ENCODE measurements at regions not wholly inside any gene's neighbourhood (a gene's known extent, or its start where the extent isn't known, plus 50 kb on each side); places are given as distances from the start of the nearest gene placed in this dataset.
"Not testable (repeated sequence)": the region's sequence is repeated elsewhere in the genome, so short reads cannot be mapped to it uniquely, and the experiment has no call there.

DNA sequence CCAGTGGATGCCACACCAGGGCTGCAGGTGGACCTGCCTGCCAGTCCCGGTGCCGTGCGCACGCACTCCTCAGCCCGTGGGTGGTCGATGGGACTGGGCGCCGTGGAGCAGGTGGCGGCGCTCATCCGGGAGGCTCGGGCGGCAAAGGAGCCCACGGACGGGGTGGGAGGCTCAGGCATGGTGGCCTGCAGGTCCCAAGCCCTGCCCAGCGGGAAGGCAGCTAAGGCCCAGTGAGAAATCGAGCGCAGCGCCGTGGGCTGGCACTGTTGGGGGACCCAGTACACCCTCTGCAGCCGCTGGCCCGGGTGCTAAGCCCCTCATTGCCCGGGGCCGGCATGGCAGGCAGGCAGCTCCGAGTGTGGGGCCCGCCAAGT lies 1171.8 kb upstream of the B3GALT2 start:
- Histone ChIP-seq H3K4me1 (ENCODE audit: insufficient read depth, low read length, severe bottlenecking) (peaks cover 23% of the 10 kb centered on the region), H3K4me3 (ENCODE audit: low read depth, low read length, poor library complexity, severe bottlenecking) (no peak overlapping the region), H4K20me1 (ENCODE audit: insufficient read depth, low read length) (no peaks in the 10 kb centered on the region), H3K4me2 (ENCODE audit: low read length) (no peak overlapping the region), H3K9me3 (ENCODE audit: low read length) (no peaks in the 10 kb centered on the region), H3F3A (ENCODE audit: insufficient read depth, low read length) (no peaks in the 10 kb centered on the region; the same call in 1 of the 2 replicates), H3K27ac (ENCODE audit: low read depth, low read length, poor library complexity, severe bottlenecking) (no peak overlapping the region), H2AFZ (ENCODE audit: low read length) (no peak overlapping the region), H3K9ac (ENCODE audit: low read length) (no peak overlapping the region), H3K9me2 (ENCODE audit: low read depth, low read length) (no peaks in the 10 kb centered on the region), H3K36me3 (ENCODE audit: insufficient read depth, low read length) (no peaks in the 10 kb centered on the region; the same call in 1 of the 2 replicates), H3K79me2 (ENCODE audit: insufficient read depth, low read length) (no peaks in the 10 kb centered on the region), H3K27me3 (ENCODE audit: insufficient read depth, low read length) (no peaks in the 10 kb centered on the region)
- no peak for TF ChIP-seq EZH2 (IDR thresholded peaks at IDR 0.05; ENCODE audit: borderline replicate concordance, low read length)
- TF ChIP-seq, protein P1, sequence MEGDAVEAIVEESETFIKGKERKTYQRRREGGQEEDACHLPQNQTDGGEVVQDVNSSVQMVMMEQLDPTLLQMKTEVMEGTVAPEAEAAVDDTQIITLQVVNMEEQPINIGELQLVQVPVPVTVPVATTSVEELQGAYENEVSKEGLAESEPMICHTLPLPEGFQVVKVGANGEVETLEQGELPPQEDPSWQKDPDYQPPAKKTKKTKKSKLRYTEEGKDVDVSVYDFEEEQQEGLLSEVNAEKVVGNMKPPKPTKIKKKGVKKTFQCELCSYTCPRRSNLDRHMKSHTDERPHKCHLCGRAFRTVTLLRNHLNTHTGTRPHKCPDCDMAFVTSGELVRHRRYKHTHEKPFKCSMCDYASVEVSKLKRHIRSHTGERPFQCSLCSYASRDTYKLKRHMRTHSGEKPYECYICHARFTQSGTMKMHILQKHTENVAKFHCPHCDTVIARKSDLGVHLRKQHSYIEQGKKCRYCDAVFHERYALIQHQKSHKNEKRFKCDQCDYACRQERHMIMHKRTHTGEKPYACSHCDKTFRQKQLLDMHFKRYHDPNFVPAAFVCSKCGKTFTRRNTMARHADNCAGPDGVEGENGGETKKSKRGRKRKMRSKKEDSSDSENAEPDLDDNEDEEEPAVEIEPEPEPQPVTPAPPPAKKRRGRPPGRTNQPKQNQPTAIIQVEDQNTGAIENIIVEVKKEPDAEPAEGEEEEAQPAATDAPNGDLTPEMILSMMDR (IDR thresholded peaks at IDR 0.05; ENCODE audit: low read length) = no peak

DNA sequence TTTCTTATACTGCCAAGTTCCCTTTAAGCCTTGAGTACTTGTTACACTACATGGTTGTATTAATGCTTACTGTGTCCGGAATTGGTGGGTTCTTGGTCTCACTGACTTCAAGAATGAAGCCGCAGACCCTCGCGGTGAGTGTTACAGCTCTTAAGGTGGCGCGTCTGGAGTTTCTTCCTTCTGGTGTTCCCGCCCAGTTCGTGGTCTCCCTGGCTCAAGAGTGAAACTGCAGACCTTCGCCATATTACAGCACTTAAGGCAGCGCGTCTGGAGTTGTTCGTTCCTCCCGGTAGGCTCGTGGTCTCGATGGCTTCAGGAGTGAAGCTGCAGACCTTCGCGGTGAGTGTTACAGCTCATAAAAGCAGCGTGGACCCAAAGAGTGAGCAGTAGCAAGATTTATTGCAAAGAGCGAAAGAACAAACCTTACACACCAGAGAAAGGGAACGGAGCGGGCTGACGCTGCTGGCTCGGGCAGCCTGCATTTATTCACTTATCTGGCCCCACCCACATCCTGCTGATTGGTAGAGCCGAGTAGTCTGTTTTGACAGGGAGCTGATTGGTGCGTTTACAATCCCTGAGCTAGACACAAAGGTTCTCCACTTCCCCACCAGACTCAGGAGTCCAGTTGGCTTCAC lies 1171.3 kb upstream of the B3GALT2 start:
- not testable (repeated sequence) for H3K4me3 ChIP-seq (ENCODE audit: low read depth, low read length, poor library complexity, severe bottlenecking); H3K27me3 ChIP-seq (ENCODE audit: insufficient read depth, low read length); H3K36me3 ChIP-seq (ENCODE audit: insufficient read depth, low read length); H2AFZ ChIP-seq (ENCODE audit: low read length); H3F3A ChIP-seq (ENCODE audit: insufficient read depth, low read length); H3K79me2 ChIP-seq (ENCODE audit: insufficient read depth, low read length); H4K20me1 ChIP-seq (ENCODE audit: insufficient read depth, low read length); H3K4me2 ChIP-seq (ENCODE audit: low read length); H3K9me2 ChIP-seq (ENCODE audit: low read depth, low read length); H3K9me3 ChIP-seq (ENCODE audit: low read length); H3K9ac ChIP-seq (ENCODE audit: low read length); H3K27ac ChIP-seq (ENCODE audit: low read depth, low read length, poor library complexity, severe bottlenecking)
- H3K4me1 ChIP-seq (ENCODE audit: insufficient read depth, low read length, severe bottlenecking) = peaks cover 20% of the 10 kb centered on the region

DNA sequence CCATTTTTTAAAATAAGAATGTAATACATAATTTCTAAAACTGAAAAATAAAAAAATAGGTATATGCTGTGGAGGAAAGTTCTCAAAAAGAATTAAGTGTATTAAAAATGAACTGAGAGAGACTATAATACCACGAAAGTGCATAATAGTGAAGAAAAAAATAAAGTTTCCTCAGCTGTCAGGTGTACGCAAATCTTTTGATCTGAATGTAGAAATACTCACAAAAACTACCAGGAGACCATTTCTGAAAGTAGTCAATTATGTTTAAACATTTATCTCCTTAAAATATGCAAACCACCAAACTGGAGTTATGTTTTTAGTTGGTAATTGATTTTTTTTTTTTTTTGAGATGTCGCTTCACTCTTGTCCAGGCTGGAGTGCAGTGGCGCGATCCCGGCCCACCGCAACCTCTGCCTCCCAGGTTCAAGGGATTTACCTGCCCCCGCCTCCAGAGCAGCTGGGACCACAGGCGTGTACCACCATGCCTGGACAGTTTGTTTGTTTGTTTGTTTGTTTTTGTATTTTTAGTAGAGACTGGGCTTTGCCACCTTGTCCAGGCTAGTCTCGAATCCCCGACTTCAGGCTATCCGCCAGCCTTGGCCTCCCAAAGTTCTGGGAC lies 1169.2 kb upstream of the B3GALT2 start:
- Histone ChIP-seq H3K4me3 (ENCODE audit: low read depth, low read length, poor library complexity, severe bottlenecking) (no peak overlapping the region), H3K9me2 (ENCODE audit: low read depth, low read length) (no peaks in the 10 kb centered on the region), H3K27me3 (ENCODE audit: insufficient read depth, low read length) (no peaks in the 10 kb centered on the region), H3K36me3 (ENCODE audit: insufficient read depth, low read length) (no peaks in the 10 kb centered on the region; the same call in 1 of the 2 replicates), H2AFZ (ENCODE audit: low read length) (no peak overlapping the region), H3F3A (ENCODE audit: insufficient read depth, low read length) (no peaks in the 10 kb centered on the region; the same call in 1 of the 2 replicates), H3K4me2 (ENCODE audit: low read length) (no peak overlapping the region), H3K4me1 (ENCODE audit: insufficient read depth, low read length, severe bottlenecking) (peaks cover 6% of the 10 kb centered on the region), H3K79me2 (ENCODE audit: insufficient read depth, low read length) (no peaks in the 10 kb centered on the region), H3K9ac (ENCODE audit: low read length) (no peak overlapping the region), H3K27ac (ENCODE audit: low read depth, low read length, poor library complexity, severe bottlenecking) (no peak overlapping the region), H3K9me3 (ENCODE audit: low read length) (no peaks in the 10 kb centered on the region), H4K20me1 (ENCODE audit: insufficient read depth, low read length) (no peaks in the 10 kb centered on the region)
- no peak for TF ChIP-seq EZH2 (IDR thresholded peaks at IDR 0.05; ENCODE audit: borderline replicate concordance, low read length)
- TF ChIP-seq, protein P1 (IDR thresholded peaks at IDR 0.05; ENCODE audit: low read length) = no peak

- Histone ChIP-seq H2AFZ (ENCODE audit: low read length) (no peak overlapping the region), H3F3A (ENCODE audit: insufficient read depth, low read length) (no peaks in the 10 kb centered on the region; the same call in 1 of the 2 replicates), H3K9me2 (ENCODE audit: low read depth, low read length) (no peaks in the 10 kb centered on the region)
These were observed 1166.7 kb upstream of the B3GALT2 start for GRCh38 chr1:194353121-194353520.

More at GRCh38 chr1:194353121-194353520, 1166.7 kb upstream of the B3GALT2 start:
- Histone ChIP-seq H3K79me2 (ENCODE audit: insufficient read depth, low read length) (no peaks in the 10 kb centered on the region), H3K4me3 (ENCODE audit: low read depth, low read length, poor library complexity, severe bottlenecking) (no peak overlapping the region), H3K4me2 (ENCODE audit: low read length) (no peak overlapping the region), H3K27ac (ENCODE audit: low read depth, low read length, poor library complexity, severe bottlenecking) (no peak overlapping the region), H4K20me1 (ENCODE audit: insufficient read depth, low read length) (no peaks in the 10 kb centered on the region), H3K4me1 (ENCODE audit: insufficient read depth, low read length, severe bottlenecking) (peaks cover 6% of the 10 kb centered on the region), H3K9me3 (ENCODE audit: low read length) (no peaks in the 10 kb centered on the region), H3K36me3 (ENCODE audit: insufficient read depth, low read length) (no peaks in the 10 kb centered on the region; the same call in 1 of the 2 replicates), H3K9ac (ENCODE audit: low read length) (no peak overlapping the region), H3K27me3 (ENCODE audit: insufficient read depth, low read length) (no peaks in the 10 kb centered on the region)
- TF ChIP-seq EZH2 (IDR thresholded peaks at IDR 0.05; ENCODE audit: borderline replicate concordance, low read length) = no peak
